Suppressor macrophage (primary cell): ENCODE measurements at regions not wholly inside any gene's neighbourhood (a gene's known extent, or its start where the extent isn't known, plus 50 kb on each side); places are given as distances from the start of the nearest gene placed in this dataset.

Experiments
- DNase-seq, 4 experiments: peaks; one replicate each; pipeline ENCODE4 v3.0.0-alpha.2; 2020 to 2022

GRCh38 chr4:110275871-110276270, 77.5 kb upstream of the ELOVL6 start:
- no peak for DNase-seq

- DNase-seq: no peak
These were observed 73.6 kb upstream of the ELOVL6 start for GRCh38 chr4:110271986-110272385.

GRCh38 chr4:110270492-110271197, 72.2 kb upstream of the ELOVL6 start:
- DNase-seq: peak in 1 of 4 experiments; percentile 6

GRCh38 chr4:110268790-110269189, 70.4 kb upstream of the ELOVL6 start:
- DNase-seq: no peak

GRCh38 chr4:110268352-110268751, 69.9 kb upstream of the ELOVL6 start:
- DNase-seq: no peak

GRCh38 chr4:110266136-110266535, 67.7 kb upstream of the ELOVL6 start:
- DNase-seq: no peak

- DNase-seq: no peak
These were observed 66.6 kb upstream of the ELOVL6 start for GRCh38 chr4:110265001-110265400.

- no peak for DNase-seq
These were observed 61.9 kb upstream of the ELOVL6 start for GRCh38 chr4:110260299-110260698.

- no peak for DNase-seq
These were observed 51.6 kb upstream of the ELOVL6 start for GRCh38 chr4:110250023-110250387.

- no peak for DNase-seq
These were observed 50.4 kb upstream of the ELOVL6 start for GRCh38 chr4:110248831-110249253.
